ENCODE measurements at regions not wholly inside any gene's neighbourhood (a gene's known extent, or its start where the extent isn't known, plus 50 kb on each side); places are given as distances from the start of the nearest gene placed in this dataset.

- no peak for ATAC-seq
- Histone ChIP-seq H3K4me3 (replicated peaks in 1 of 2; ENCODE audit: low read depth in 1 of 2, low read length in 2 of 2) (no peak overlapping the region), H3K4me1 (ENCODE audit: control insufficient read depth in 1 of 2, insufficient read depth in 2 of 2, low read length in 2 of 2) (no peaks in the 10 kb centered on the region), H3K9ac (ENCODE audit: low read length) (no peak overlapping the region), H3K79me2 (ENCODE audit: insufficient read depth, low read length) (no peaks in the 10 kb centered on the region), H3K36me3 (ENCODE audit: control insufficient read depth in 1 of 2, insufficient read depth in 2 of 2, low read length in 2 of 2) (no peaks in the 10 kb centered on the region), H3K9me2 (ENCODE audit: insufficient read depth) (no peaks in the 10 kb centered on the region), H4K20me1 (ENCODE audit: insufficient read depth) (no peaks in the 10 kb centered on the region), H3K27me3 (ENCODE audit: insufficient read depth, low read length) (no peaks in the 10 kb centered on the region), H2AFZ (ENCODE audit: low read depth, low read length, poor library complexity, severe bottlenecking) (no peak overlapping the region), H3K27ac (ENCODE audit: low read depth, low read length) (no peak overlapping the region), H3K4me2 (ENCODE audit: low read length) (no peak overlapping the region), H3K9me3 (ENCODE audit: control insufficient read depth in 1 of 2, insufficient read depth in 1 of 2, low read depth in 1 of 2, low read length in 2 of 2) (no peaks in the 10 kb centered on the region)
- BruUV-seq (replicated peaks), result no TSS peak
- CTCF ChIA-PET, result no interaction called here
- DNase-seq (ENCODE audit: low read depth, low spot score), result no peak
- intact Hi-C loops (cut with micrococcal nuclease), result no loop called here
- RAD21 ChIA-PET (ENCODE audit: low non-redundant PET in 1 of 2, low total read pairs in 2 of 2, uncharacterized antibody in 2 of 2, unreplicated experiment in 2 of 2), result no interaction called here
- POLR2A ChIA-PET, result no interaction called here
- TF ChIP-seq POLR2A (IDR thresholded peaks at IDR 0.05; ENCODE audit: borderline replicate concordance, extremely low read depth, insufficient read depth, insufficient read length) (no peak), JUND (IDR thresholded peaks at IDR 0.05) (no peak), CEBPB (IDR thresholded peaks at IDR 0.05; ENCODE audit: low read depth) (no peak), MAX (IDR thresholded peaks at IDR 0.05) (no peak), SP1 (IDR thresholded peaks at IDR 0.05; ENCODE audit: low read depth) (no peak), SRF (IDR thresholded peaks at IDR 0.05; ENCODE audit: low read depth) (no peak), REST (IDR thresholded peaks at IDR 0.05; ENCODE audit: low read depth) (no peak), ATF3 (IDR thresholded peaks at IDR 0.05) (no peak), YY1 (IDR thresholded peaks at IDR 0.05; ENCODE audit: extremely low read depth, insufficient replicate concordance, low read depth, low read length) (no peak), CBX3 (IDR thresholded peaks at IDR 0.05; ENCODE audit: low read depth) (no peak), CTCF (IDR thresholded peaks at IDR 0.05 in 2 of 3, conservative IDR thresholded peaks at IDR 0.05 in 1 of 3; ENCODE audit: borderline replicate concordance in 1 of 3, insufficient read depth in 1 of 3, low read depth in 2 of 3, low read length in 2 of 3) (no peak), ZNF274 (IDR thresholded peaks at IDR 0.05; ENCODE audit: low read depth, low read length) (no peak), EZH2phosphoT487 (IDR thresholded peaks at IDR 0.05; ENCODE audit: borderline replicate concordance) (no peak)
These were observed 200.1 kb upstream of the KBTBD8 start for GRCh38 chr3:66797889-66798560.

Data from HCT116 (cell line).